ENCODE measurements at regions not wholly inside any gene's neighbourhood (a gene's known extent, or its start where the extent isn't known, plus 50 kb on each side); places are given as distances from the start of the nearest gene placed in this dataset.
"Not testable (repeated sequence)": the region's sequence is repeated elsewhere in the genome, so short reads cannot be mapped to it uniquely, and the experiment has no call there.

DNA sequence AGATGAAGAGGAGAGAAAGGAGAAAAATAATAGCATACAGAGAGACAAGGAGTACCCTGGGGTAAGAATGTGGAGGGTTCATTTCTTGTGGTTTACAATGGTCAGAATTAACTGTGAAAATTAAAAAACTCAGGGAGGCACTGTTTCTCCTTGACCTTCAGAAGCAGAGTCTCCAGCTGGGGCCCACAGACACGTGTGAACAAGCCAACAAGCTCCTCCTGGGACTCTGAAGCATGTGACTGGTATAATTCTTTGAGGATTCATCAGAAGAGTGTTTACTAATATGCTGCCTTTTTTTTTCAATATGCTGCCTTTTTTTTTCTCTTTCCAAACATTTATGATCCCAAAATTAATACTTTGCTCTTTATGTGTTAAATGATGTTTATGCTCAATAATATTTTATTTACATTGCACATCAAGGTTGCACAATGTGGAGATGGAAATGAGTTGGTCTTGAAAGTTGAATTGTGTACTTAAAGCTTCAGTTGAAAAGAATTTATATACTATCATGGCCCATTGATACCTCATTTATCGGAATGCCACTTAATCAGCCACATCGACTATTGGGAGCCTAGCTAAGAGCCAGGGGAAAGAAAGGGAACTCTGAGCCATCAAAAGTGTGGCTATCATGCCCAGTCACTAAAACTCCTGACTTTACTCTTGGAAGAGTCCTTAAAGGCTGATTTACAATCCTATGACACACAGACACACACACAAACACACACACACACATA, 134.7 kb upstream of the RHOBTB1 start:
- DNase-seq, result no peak

- DNase-seq, result no peak
Observed at GRCh38 chr10:61076572-61077114, 132.7 kb upstream of the RHOBTB1 start.

DNA sequence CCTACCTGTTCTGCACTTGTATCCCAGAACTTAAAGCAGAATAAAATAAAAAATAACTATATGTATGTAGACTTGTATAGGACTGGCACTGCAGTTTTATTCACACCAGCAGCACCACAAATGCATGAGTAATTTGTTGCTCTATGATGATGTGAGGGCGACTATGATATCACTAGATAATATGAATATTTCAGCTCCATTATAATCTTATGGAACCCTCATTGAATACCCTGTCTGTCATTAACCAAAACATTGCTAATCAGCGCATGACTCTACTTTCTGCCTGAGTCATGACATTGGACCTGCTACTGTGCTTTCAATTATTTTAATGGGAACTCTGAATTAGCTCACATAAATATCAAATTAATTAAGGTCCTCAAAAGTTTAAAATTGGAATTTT, 129.4 kb upstream of the RHOBTB1 start:
- DNase-seq, result no peak

GRCh38 chr10:61071580-61071979, 127.6 kb upstream of the RHOBTB1 start:
- DNase-seq, result peak; percentile 66

GRCh38 chr10:61068471-61068870, 124.5 kb upstream of the RHOBTB1 start:
- no peak for DNase-seq

DNA sequence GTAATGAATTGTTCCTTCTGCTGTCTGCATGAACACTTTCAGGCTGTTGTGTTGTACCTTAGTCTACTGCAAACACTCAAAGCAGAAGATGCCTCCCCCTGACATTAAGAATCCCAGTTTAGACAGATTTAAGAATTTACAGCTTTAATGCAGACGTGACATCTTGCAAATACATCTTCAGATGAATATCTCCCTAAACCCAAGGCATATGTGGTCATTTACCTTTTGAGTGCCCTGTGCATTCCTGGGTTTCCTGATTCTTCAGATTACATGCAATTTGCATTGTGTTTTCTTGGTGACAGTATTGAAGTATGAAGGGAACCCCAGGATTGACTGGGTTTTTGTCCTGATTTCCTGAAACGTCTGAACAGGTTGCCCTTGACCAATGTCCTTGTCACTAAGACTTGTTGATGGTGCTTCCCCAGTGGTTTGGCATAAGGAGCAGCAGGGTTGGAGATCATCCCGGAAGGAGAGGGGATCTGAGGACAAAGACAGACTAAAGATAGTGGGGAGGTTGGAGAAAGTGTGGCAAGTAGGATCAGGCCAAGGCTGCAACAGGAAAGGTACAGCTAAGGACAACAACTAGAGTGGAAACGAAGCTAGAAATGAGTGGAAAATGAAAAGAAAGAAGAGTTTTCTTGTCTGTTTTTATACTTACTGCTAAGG, 123.8 kb upstream of the RHOBTB1 start:
- DNase-seq, result no peak

DNA sequence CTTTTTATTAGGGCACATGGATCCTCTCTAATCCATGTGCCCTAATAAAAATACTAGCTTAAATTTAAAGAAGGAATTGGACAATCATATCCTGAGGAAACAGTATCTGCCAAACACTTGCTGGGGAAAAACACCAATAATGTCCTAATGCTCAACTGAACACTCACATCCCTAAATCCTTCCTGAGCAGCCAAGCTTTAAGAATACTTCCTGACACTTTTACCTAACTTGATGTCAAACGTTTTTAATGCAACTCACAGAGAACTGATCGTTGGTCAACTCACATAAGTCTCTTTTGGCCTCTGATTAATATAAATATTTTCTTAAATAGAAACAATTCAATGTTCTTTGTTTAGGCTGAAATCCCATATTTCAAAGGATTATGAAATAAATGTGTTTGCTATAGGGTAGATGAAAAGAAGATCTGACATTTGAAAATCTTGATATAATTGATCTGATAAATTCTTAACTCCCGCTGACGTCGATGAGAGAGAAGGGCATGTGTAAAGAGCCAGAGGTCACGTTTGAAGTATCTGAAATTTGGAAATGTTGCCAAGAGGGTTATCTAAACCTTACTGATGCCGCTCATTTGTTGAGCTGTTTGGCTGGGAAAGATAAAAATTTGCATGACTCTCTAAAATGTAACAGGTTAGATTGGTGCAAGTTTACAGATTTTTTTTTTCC, 122.8 kb upstream of the RHOBTB1 start:
- DNase-seq, result no peak

DNA sequence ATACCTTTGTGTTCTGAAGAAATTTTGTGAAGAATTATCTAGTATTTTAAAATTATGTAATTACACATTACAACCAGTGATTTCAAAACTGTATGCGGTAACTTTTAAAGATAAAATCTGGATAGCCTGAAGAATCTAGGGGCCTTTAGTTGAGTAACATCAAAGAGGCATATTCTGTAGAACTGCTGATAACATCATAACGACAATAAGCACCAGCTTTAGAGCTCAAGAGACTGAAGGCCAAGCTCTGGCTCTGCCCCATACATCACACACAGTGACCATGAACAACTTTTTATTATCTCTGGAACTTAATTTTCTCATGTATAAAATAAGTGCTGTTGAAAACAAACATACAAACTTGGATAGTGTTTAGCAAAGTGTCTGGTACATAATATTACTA, 121.1 kb upstream of the RHOBTB1 start:
- DNase-seq, result no peak

DNA sequence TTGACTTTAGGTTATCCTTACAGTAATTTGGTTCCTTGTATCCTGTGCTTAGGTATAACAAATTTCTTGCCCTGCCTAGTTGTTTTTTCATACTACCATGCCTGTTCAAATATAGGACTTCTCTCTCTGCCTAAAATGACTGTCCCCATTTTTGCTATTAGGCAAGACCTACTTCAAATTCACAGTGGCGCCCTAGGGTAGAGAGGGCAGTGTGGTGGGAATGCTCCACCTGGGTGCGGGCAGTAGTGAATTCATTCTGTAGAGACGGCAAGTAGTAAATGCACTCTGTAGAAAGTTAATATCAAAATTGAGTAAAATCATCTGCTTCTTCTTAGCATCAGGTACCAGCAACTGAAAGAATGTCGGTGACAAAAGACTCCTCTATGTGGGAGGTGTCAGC, 120.4 kb upstream of the RHOBTB1 start:
- DNase-seq, result no peak

- peak; percentile 77 for DNase-seq
Observed at GRCh38 chr10:61063901-61064300, 119.9 kb upstream of the RHOBTB1 start.

DNA sequence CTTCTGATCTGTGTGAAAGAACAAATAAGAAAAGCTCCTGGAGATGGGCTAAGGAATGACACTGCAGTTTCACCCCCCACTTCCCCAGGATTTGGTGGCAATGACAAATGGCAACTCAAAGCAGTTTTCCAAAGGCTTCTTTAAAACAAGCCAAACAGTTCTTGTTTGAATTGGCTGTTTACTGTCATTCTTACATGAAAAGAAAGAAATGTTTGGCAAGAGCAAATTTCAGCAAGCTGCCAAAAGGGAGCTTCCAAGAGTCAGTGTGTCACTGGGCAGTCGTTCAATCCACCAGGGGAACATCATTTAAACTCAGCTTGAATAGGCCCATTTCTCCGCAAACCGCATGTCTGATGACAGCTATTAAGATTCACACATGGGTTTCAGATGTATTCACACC, 119.0 kb upstream of the RHOBTB1 start:
- peak; percentile 54 for DNase-seq

- no peak for DNase-seq
Observed at GRCh38 chr10:61061923-61062504, 118.0 kb upstream of the RHOBTB1 start.

GRCh38 chr10:61059636-61060035, 115.7 kb upstream of the RHOBTB1 start:
- no peak for DNase-seq

GRCh38 chr10:61052469-61053205, 108.7 kb upstream of the RHOBTB1 start:
- DNase-seq, result no peak

GRCh38 chr10:61051344-61051743, 107.4 kb upstream of the RHOBTB1 start:
- no peak for DNase-seq

GRCh38 chr10:61050120-61050745, 106.2 kb upstream of the RHOBTB1 start:
- DNase-seq, result no peak

GRCh38 chr10:61049386-61049785, 105.4 kb upstream of the RHOBTB1 start:
- DNase-seq, result no peak

GRCh38 chr10:61047788-61048560, 104.0 kb upstream of the RHOBTB1 start:
- peak; percentile 8 for DNase-seq

DNA sequence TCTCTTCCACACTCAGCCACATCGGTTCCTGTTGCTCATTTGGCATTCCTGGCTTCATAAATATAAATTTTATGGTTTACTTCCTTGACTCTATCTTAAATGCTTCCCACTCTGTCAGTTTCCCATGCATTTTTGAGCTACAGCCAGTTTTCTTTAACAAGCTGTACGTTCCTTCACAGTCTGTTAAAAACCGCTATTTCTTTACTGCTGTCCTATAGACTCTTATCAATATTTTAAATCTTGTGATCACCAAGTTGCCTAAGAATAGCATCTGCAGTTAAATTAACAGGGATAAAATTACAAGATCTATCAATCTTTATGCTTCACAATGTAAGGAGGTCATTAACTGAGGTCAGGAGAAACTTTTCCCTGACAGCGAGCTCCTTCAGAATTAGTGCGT, 103.1 kb upstream of the RHOBTB1 start:
- DNase-seq, result no peak

DNA sequence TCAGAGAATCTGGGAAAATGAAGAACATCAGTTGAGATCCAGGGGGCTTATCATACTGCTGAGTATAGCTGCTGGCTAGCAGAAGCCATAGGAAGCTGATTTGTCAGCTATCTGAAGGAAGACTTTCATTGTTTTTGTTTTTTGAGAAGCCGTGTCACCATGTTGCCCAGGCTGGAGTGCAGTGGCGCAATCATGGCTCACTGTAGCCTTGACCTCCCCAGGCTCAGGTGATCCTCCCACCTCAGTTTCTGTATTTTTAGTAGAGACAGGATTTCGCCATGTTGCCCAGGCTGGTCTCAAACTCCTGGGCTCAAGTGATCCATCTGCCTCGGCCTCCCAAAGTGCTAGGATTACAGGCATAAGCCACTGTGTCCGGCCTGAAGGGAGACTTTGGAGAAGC, 101.5 kb upstream of the RHOBTB1 start:
- DNase-seq, result not testable (repeated sequence)

- no peak for DNase-seq
Observed at GRCh38 chr10:61042533-61042932, 98.5 kb upstream of the RHOBTB1 start.
